ENCODE measurements at regions not wholly inside any gene's neighbourhood (a gene's known extent, or its start where the extent isn't known, plus 50 kb on each side); places are given as distances from the start of the nearest gene placed in this dataset.
A peak's percentile ranks its signal among the peaks of the same experiment; 100 is the strongest.

GRCh38 chr12:76633415-76633814 lies 73.8 kb upstream of the OSBPL8 start:
- Histone ChIP-seq H3K4me1 (ENCODE audit: control insufficient read depth in 1 of 2, insufficient read depth in 2 of 2, low read length in 2 of 2) (no peaks in the 10 kb centered on the region), H3K27ac (ENCODE audit: low read depth in 1 of 2, low read length in 2 of 2) (no peak overlapping the region), H3K27me3 (ENCODE audit: control insufficient read depth in 2 of 2, insufficient read depth in 2 of 2, low read length in 2 of 2) (no peaks in the 10 kb centered on the region), H3K9me3 (replicated peaks in 1 of 2; ENCODE audit: control insufficient read depth in 1 of 2, insufficient read depth in 1 of 2, low read length in 2 of 2) (no peaks in the 10 kb centered on the region), H2AFZ (ENCODE audit: insufficient read depth, low read depth, low read length, poor library complexity, severe bottlenecking) (no peak overlapping the region), H3K4me3 (replicated peaks in 1 of 3; ENCODE audit: low read depth in 2 of 3, low read length in 3 of 3) (no peak overlapping the region), H3K4me2 (replicated peaks; ENCODE audit: extremely low read depth, low read length, poor library complexity, severe bottlenecking) (no peak overlapping the region), H4K20me1 (ENCODE audit: insufficient read depth, low read length) (no peaks in the 10 kb centered on the region), H3K9ac (ENCODE audit: insufficient read depth, low read length, poor library complexity, severe bottlenecking) (no peak overlapping the region), H3K79me2 (ENCODE audit: insufficient read depth, low read length) (no peaks in the 10 kb centered on the region), H3K36me3 (replicated peaks in 1 of 2; ENCODE audit: control insufficient read depth in 1 of 2, insufficient read depth in 2 of 2, low read length in 2 of 2) (no peaks in the 10 kb centered on the region)
- DNase-seq = no peak
- TF ChIP-seq CTCF (IDR thresholded peaks at IDR 0.05) = no peak
- H3K9me3 Mint-ChIP-seq = no peaks in the 10 kb centered on the region
- H3K27me3 Mint-ChIP-seq (ENCODE audit: low read depth in 3 of 3) = peaks cover 0 to 5% (median 0%) of the 10 kb centered on the region in 3 donors
- intact Hi-C loops (cut with micrococcal nuclease) = loop anchor here in 1 of 2 donors (5.0 kb wide), 1 partner anchor 149 kb away; no protein-coding TSS in a partner anchor
- no peak overlapping the region for H3K4me3 Mint-ChIP-seq
- no peaks in the 10 kb centered on the region for H3K36me3 Mint-ChIP-seq
- no peak overlapping the region for H3K27ac Mint-ChIP-seq
- no peaks in the 10 kb centered on the region for H3K4me1 Mint-ChIP-seq

- Histone ChIP-seq H4K20me1 (ENCODE audit: insufficient read depth, low read length) (no peaks in the 10 kb centered on the region), H3K4me1 (ENCODE audit: control insufficient read depth in 1 of 2, insufficient read depth in 2 of 2, low read length in 2 of 2) (no peaks in the 10 kb centered on the region), H3K9me3 (replicated peaks in 1 of 2; ENCODE audit: control insufficient read depth in 1 of 2, insufficient read depth in 1 of 2, low read length in 2 of 2) (no peaks in the 10 kb centered on the region), H3K4me3 (replicated peaks in 1 of 3; ENCODE audit: low read depth in 2 of 3, low read length in 3 of 3) (no peak overlapping the region), H3K4me2 (replicated peaks; ENCODE audit: extremely low read depth, low read length, poor library complexity, severe bottlenecking) (no peak overlapping the region), H2AFZ (ENCODE audit: insufficient read depth, low read depth, low read length, poor library complexity, severe bottlenecking) (peak overlapping the region; percentile 23), H3K27ac (ENCODE audit: low read depth in 1 of 2, low read length in 2 of 2) (no peak overlapping the region), H3K79me2 (ENCODE audit: insufficient read depth, low read length) (no peaks in the 10 kb centered on the region), H3K27me3 (ENCODE audit: control insufficient read depth in 2 of 2, insufficient read depth in 2 of 2, low read length in 2 of 2) (no peaks in the 10 kb centered on the region), H3K36me3 (replicated peaks in 1 of 2; ENCODE audit: control insufficient read depth in 1 of 2, insufficient read depth in 2 of 2, low read length in 2 of 2) (no peaks in the 10 kb centered on the region), H3K9ac (ENCODE audit: insufficient read depth, low read length, poor library complexity, severe bottlenecking) (no peak overlapping the region)
- H3K36me3 Mint-ChIP-seq = no peaks in the 10 kb centered on the region
- no peaks in the 10 kb centered on the region for H3K9me3 Mint-ChIP-seq
- no peaks in the 10 kb centered on the region for H3K4me1 Mint-ChIP-seq
- TF ChIP-seq CTCF (IDR thresholded peaks at IDR 0.05) = no peak
- no CpG with 5 or more reads among the region's 4 CpGs for WGBS (ENCODE audit: insufficient coverage)
- no peak for DNase-seq
- H3K27ac Mint-ChIP-seq = peak overlapping the region in 1 of 7 donors; percentile 41
- H3K4me3 Mint-ChIP-seq = no peak overlapping the region
- intact Hi-C loops (cut with micrococcal nuclease) = loop anchor here in 1 of 2 donors (5.0 kb wide), 1 partner anchor 148 kb away; no protein-coding TSS in a partner anchor
- H3K27me3 Mint-ChIP-seq (ENCODE audit: low read depth in 3 of 3) = peaks cover 0 to 5% (median 0%) of the 10 kb centered on the region in 3 donors
Observed at GRCh38 chr12:76634133-76634532, 74.6 kb upstream of the OSBPL8 start.
